Spleen (tissue), 7 donors: ENCODE measurements at regions not wholly inside any gene's neighbourhood (a gene's known extent, or its start where the extent isn't known, plus 50 kb on each side); places are given as distances from the start of the nearest gene placed in this dataset.

ENCODE experiments used
- POLR2A ChIP-seq, 3 donors: fragments of 450-650 bp; IDR thresholded peaks; one replicate each; pipeline ENCODE4 v1.5.1; 2017; ENCODE audit warnings: antibody characterized with exemption in 3 of 3, mild to moderate bottlenecking in 1 of 3
- POLR2AphosphoS5 ChIP-seq, 3 donors: sonication (generic); formaldehyde crosslinking; IDR thresholded peaks; one replicate each; pipeline ENCODE4 v1.5.1; 2017; ENCODE audit warnings: antibody characterized with exemption in 3 of 3
- TF ChIP-seq, protein P1 (sequence below), 11 experiments: fragments of 200-600 bp in 7 of 11; fragments of 450-650 bp in 4 of 11; sonication (generic) in 4 of 11; IDR thresholded peaks in 8 of 11; conservative IDR thresholded peaks in 3 of 11; 1 replicate in 7 of 11; 2 replicates in 4 of 11; pipeline versions ENCODE4 v1.4.0 to v1.8.0; 2016 to 2021; ENCODE audit warnings: antibody characterized with exemption in 11 of 11, inconsistent platforms in 4 of 11, mild to moderate bottlenecking in 1 of 11
- donor health status: DM: no; HTN: no; CAD: no; lungs with moderate emphysema.
- donor health status: DM: no; HTN: no; CAD: no.
- donor health status: DM: no; HTN: no; CAD: no.

DNA sequence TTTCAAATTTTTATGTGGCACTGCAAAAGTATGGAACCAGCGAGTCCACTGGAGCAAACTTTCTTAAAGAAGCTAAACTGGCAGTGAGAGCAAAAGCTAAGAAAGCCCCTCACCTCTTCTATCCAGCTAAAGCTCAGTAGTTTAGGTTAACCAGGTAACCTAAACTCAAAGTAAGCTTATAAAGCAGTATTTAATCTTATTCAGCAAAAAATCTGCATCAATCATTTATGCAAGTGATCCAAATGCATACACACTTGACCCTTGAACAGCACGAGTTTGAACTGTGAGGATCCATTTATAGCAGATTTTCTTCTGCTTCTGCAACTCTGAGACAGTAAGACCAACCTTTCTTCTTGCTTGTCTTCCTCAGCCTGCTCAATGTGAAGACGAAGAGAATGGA, 363.8 kb upstream of the CDH18 start:
- TF ChIP-seq, protein P1, sequence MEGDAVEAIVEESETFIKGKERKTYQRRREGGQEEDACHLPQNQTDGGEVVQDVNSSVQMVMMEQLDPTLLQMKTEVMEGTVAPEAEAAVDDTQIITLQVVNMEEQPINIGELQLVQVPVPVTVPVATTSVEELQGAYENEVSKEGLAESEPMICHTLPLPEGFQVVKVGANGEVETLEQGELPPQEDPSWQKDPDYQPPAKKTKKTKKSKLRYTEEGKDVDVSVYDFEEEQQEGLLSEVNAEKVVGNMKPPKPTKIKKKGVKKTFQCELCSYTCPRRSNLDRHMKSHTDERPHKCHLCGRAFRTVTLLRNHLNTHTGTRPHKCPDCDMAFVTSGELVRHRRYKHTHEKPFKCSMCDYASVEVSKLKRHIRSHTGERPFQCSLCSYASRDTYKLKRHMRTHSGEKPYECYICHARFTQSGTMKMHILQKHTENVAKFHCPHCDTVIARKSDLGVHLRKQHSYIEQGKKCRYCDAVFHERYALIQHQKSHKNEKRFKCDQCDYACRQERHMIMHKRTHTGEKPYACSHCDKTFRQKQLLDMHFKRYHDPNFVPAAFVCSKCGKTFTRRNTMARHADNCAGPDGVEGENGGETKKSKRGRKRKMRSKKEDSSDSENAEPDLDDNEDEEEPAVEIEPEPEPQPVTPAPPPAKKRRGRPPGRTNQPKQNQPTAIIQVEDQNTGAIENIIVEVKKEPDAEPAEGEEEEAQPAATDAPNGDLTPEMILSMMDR (IDR thresholded peaks at IDR 0.05 in 8 of 11, conservative IDR thresholded peaks at IDR 0.05 in 3 of 11): no peak
- TF ChIP-seq POLR2A (IDR thresholded peaks at IDR 0.05): no peak
- no peak for TF ChIP-seq POLR2AphosphoS5 (IDR thresholded peaks at IDR 0.05)
